Endothelial cell of umbilical vein (primary cell): ENCODE measurements at regions not wholly inside any gene's neighbourhood (a gene's known extent, or its start where the extent isn't known, plus 50 kb on each side); places are given as distances from the start of the nearest gene placed in this dataset.
A peak's percentile ranks its signal among the peaks of the same experiment; 100 is the strongest.

Experiments used
- BruUV-seq: library from RNA; stranded (reverse); fragments of 400-500 nt; replicated peaks from 2 replicates; lab custom pipeline; 2021; lab: Mats Ljungman, UMichigan
- CTCF ChIA-PET: fragments of 300-600, 350-600 bp; sonication (Branson Sonifier 250); formaldehyde crosslinking; loops from one replicate; lab custom pipeline; 2021; ENCODE audit warnings: antibody characterized with exemption, inconsistent platforms; lab: Charles Lee
- POLR2A ChIA-PET: fragments of 300-600, 350-600 bp; sonication (Branson Sonifier 250); formaldehyde crosslinking; loops from one replicate; lab custom pipeline; 2021; ENCODE audit warnings: antibody characterized with exemption, inconsistent platforms; lab: Charles Lee
- DNase-seq: peaks from one replicate; pipeline ENCODE4 v3.0.0-alpha.2; 2011; ENCODE audit warnings: low read depth, low spot score
- FAIRE-seq: peaks from 2 replicates; lab custom pipeline; 2011; peaks lifted over from hg19 to GRCh38; lab: Jason Lieb, UNC
- H2AFZ ChIP-seq: 2 replicates; pipeline ENCODE4 v1.6.0; 2012; ENCODE audit warnings: low read depth, low read length, control low read depth, inconsistent platforms
- H3K27ac ChIP-seq: 2 replicates; pipeline ENCODE4 v1.5.1; 2011; ENCODE audit warnings: low read depth, mild to moderate bottlenecking, control low read depth, low read length, moderate library complexity; ENCODE audit not compliant: insufficient read depth
- H3K27me3 ChIP-seq, 2 experiments: 2 replicates each; pipeline versions ENCODE4 v1.6.0 to v1.6.1; 2011; ENCODE audit warnings: low read length in 2 of 2, mixed read lengths in 1 of 2; ENCODE audit not compliant: control insufficient read depth in 2 of 2, insufficient read depth in 2 of 2
- H3K36me3 ChIP-seq, 2 experiments: 2 replicates in 1 of 2; 3 replicates in 1 of 2; pipeline ENCODE4 v1.5.1; 2011; ENCODE audit warnings: low read length in 2 of 2, mild to moderate bottlenecking in 1 of 2, moderate library complexity in 1 of 2; ENCODE audit not compliant: control insufficient read depth in 2 of 2, insufficient read depth in 2 of 2; ENCODE audit errors: extremely low read depth in 1 of 2
- H3K4me1 ChIP-seq: 3 replicates; pipeline ENCODE4 v1.5.1; 2011; ENCODE audit warnings: mild to moderate bottlenecking, low read length; ENCODE audit not compliant: control insufficient read depth, insufficient read depth; ENCODE audit errors: extremely low read depth
- H3K4me2 ChIP-seq: 2 replicates; pipeline ENCODE4 v1.6.1; 2011; ENCODE audit warnings: low read length, control low read depth, mixed read lengths; ENCODE audit not compliant: insufficient read depth
- H3K4me3 ChIP-seq, 3 experiments: fragments of 200-600 bp in 1 of 3; sonication (generic), shearing (Covaris generic) in 1 of 3; replicated peaks in 1 of 3; 2 replicates each; pipeline ENCODE4 v1.5.1; 2011 to 2016; ENCODE audit warnings: control low read depth in 3 of 3, low read length in 3 of 3, mild to moderate bottlenecking in 2 of 3, inconsistent platforms in 1 of 3, low read depth in 1 of 3, moderate library complexity in 1 of 3; ENCODE audit not compliant: insufficient read depth in 1 of 3
- H3K79me2 ChIP-seq: 2 replicates; pipeline ENCODE4 v1.6.0; 2012; ENCODE audit warnings: low read length, inconsistent platforms; ENCODE audit not compliant: control insufficient read depth, insufficient read depth
- H3K9ac ChIP-seq: replicated peaks from 2 replicates; pipeline ENCODE3; 2011; ENCODE audit warnings: low read length, control low read depth; ENCODE audit not compliant: insufficient read depth; ENCODE audit errors: extremely low read depth
- H3K9me1 ChIP-seq: replicated peaks from 3 replicates; pipeline ENCODE4 v1.6.0; 2011; ENCODE audit warnings: mild to moderate bottlenecking, low read length; ENCODE audit not compliant: control insufficient read depth, insufficient read depth; ENCODE audit errors: extremely low read depth
- H3K9me3 ChIP-seq: replicated peaks from 2 replicates; pipeline ENCODE4 v1.5.1; 2012; ENCODE audit warnings: low read length, inconsistent platforms; ENCODE audit not compliant: control insufficient read depth, insufficient read depth
- H4K20me1 ChIP-seq: replicated peaks from 2 replicates; pipeline ENCODE3; 2011; ENCODE audit warnings: mild to moderate bottlenecking, low read length; ENCODE audit not compliant: control insufficient read depth, insufficient read depth; ENCODE audit errors: extremely low read depth
- EZH2 ChIP-seq: IDR thresholded peaks from 2 replicates; pipeline ENCODE4 v1.6.1; 2012; ENCODE audit warnings: borderline replicate concordance, low read depth, mild to moderate bottlenecking, moderate library complexity, low read length, inconsistent platforms; ENCODE audit not compliant: severe bottlenecking
- FOS ChIP-seq: IDR thresholded peaks from 2 replicates; pipeline ENCODE4 v1.6.1; 2011; ENCODE audit warnings: mild to moderate bottlenecking, low read length, moderate library complexity, borderline replicate concordance; ENCODE audit not compliant: insufficient read depth
- GATA2 ChIP-seq: IDR thresholded peaks from 2 replicates; pipeline ENCODE4 v1.7.0; 2011; ENCODE audit warnings: low read depth, mild to moderate bottlenecking, moderate library complexity, mixed read lengths, low read length; ENCODE audit not compliant: insufficient read length, insufficient read depth
- JUN ChIP-seq: IDR thresholded peaks from 2 replicates; pipeline ENCODE4 v1.6.1; 2011; ENCODE audit warnings: borderline replicate concordance, low read depth; ENCODE audit not compliant: insufficient read length, insufficient read depth
- MYC ChIP-seq: IDR thresholded peaks from one replicate; pipeline ENCODE4 v1.6.1; 2011; ENCODE audit warnings: mild to moderate bottlenecking, low read depth, low read length
- POLR2A ChIP-seq: IDR thresholded peaks from 2 replicates; pipeline ENCODE4 v1.6.1; 2012; ENCODE audit warnings: low read depth, mild to moderate bottlenecking, control low read depth, low read length
- POLR2AphosphoS5 ChIP-seq: IDR thresholded peaks from 2 replicates; pipeline ENCODE4 v1.6.1; 2012; ENCODE audit warnings: low read depth, mild to moderate bottlenecking, control low read depth, low read length, moderate library complexity; ENCODE audit not compliant: insufficient read depth
- dilution Hi-C: fragments of 300-500 bp; cut with MboI; formaldehyde crosslinking; loops from one replicate; pipeline ENCODE4 v1.15.0; 2019; ENCODE audit warnings: low sequenced_read_pairs; ENCODE audit not compliant: extremely low pct_ligation_motif_present
- intact Hi-C: fragments of 100-400 bp; cut with micrococcal nuclease; formaldehyde crosslinking; loops from one replicate; pipeline ENCODE4 v1.10.0; 2022
- TF ChIP-seq, protein P1 (sequence below), 2 donors: IDR thresholded peaks; 1 replicate in 1 of 2; 2 replicates in 1 of 2; pipeline ENCODE4 v1.5.1; 2011; ENCODE audit warnings: low read length in 2 of 2, mild to moderate bottlenecking in 2 of 2, moderate library complexity in 2 of 2, control low read depth in 1 of 2, inconsistent platforms in 1 of 2, low read depth in 1 of 2; ENCODE audit not compliant: insufficient read depth in 1 of 2; ENCODE audit errors: extremely low read depth in 1 of 2
- TF ChIP-seq, protein P2 (sequence below): IDR thresholded peaks from 2 replicates; pipeline ENCODE4 v1.6.1; 2011; ENCODE audit not compliant: insufficient read depth, insufficient read length

DNA sequence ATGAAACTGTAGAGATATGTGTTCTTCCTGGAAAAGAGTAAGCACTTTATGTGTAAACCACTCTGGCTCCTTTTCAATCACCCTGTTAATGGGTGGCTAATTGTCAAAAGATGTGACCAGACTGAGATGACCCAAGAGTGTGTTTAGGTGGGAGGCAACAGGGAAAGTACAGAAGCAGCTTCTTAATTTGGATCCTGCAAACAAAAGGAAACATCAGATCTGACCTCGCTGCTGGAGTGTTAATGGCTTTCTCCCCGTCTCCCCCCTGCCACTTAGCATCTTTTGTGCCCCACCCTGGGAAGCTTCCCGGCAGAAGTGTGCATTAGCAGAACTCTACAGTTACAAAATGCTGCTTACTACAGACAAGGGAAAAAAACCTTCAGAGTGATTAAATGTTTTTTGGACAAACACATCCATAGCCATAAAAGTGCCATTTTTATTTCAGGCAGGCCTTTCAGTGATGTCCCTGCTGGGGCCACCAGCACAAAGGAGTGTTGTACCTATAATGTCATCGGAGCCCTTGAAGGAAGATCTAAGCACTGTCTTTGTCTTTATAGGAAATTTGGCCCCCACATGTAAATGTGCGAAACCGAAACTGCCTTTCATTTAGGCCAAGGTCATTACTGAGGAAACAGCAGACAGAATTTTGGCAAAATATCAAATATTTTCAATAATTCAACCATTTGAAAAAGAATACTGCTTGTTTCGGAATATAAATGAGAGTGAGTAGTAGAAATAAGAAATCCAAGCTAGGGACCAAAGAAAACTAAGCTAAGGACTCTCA is 311.0 kb downstream of the WDR72 start:
- no peak for FAIRE-seq
- BruUV-seq = no TSS peak

DNA sequence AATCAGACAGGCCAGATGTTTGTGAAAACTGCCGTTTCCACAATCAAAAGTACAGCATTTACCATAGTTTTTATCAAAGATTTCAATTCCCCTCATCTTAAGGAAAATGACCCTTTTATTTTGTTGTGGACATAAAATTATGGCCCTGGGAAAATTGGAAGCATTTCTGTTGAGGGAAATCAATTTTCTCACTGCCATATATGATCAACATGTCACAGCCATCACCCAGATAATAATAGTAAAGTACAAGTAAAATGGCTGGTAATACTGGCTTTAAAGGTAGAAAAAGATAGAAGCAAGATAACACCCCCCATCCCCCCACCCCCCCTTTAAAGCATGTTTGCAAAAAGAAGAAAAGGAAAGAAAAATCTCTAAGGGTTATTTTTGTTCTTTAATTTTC is 311.7 kb downstream of the WDR72 start:
- H4K20me1 ChIP-seq = no peaks in the 10 kb centered on the region
- H3K4me3 ChIP-seq = no peak overlapping the region
- no peaks in the 10 kb centered on the region for H3K9me1 ChIP-seq
- no peaks in the 10 kb centered on the region for H3K4me1 ChIP-seq
- POLR2A ChIA-PET = no interaction called here
- no peaks in the 10 kb centered on the region for H3K79me2 ChIP-seq
- H3K9ac ChIP-seq = no peak overlapping the region
- dilution Hi-C loops = no loop called here
- CTCF ChIA-PET = no interaction called here
- H2AFZ ChIP-seq = no peak overlapping the region
- DNase-seq (no peak), FAIRE-seq (no peak)
- TF ChIP-seq, protein P1, sequence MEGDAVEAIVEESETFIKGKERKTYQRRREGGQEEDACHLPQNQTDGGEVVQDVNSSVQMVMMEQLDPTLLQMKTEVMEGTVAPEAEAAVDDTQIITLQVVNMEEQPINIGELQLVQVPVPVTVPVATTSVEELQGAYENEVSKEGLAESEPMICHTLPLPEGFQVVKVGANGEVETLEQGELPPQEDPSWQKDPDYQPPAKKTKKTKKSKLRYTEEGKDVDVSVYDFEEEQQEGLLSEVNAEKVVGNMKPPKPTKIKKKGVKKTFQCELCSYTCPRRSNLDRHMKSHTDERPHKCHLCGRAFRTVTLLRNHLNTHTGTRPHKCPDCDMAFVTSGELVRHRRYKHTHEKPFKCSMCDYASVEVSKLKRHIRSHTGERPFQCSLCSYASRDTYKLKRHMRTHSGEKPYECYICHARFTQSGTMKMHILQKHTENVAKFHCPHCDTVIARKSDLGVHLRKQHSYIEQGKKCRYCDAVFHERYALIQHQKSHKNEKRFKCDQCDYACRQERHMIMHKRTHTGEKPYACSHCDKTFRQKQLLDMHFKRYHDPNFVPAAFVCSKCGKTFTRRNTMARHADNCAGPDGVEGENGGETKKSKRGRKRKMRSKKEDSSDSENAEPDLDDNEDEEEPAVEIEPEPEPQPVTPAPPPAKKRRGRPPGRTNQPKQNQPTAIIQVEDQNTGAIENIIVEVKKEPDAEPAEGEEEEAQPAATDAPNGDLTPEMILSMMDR (IDR thresholded peaks at IDR 0.05; ENCODE audit: extremely low read depth in 1 of 2, insufficient read depth in 1 of 2, low read depth in 1 of 2, low read length in 2 of 2) = no peak
- TF ChIP-seq EZH2 (no peak), FOS (no peak), MYC (no peak), JUN (no peak), POLR2AphosphoS5 (no peak), GATA2 (no peak), POLR2A (no peak)
- TF ChIP-seq, protein P2, sequence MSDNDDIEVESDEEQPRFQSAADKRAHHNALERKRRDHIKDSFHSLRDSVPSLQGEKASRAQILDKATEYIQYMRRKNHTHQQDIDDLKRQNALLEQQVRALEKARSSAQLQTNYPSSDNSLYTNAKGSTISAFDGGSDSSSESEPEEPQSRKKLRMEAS = no peak
- H3K9me3 ChIP-seq = no peaks in the 10 kb centered on the region
- no peak overlapping the region for H3K27ac ChIP-seq
- BruUV-seq = no TSS peak
- H3K36me3 ChIP-seq = no peaks in the 10 kb centered on the region
- no peaks in the 10 kb centered on the region for H3K27me3 ChIP-seq
- intact Hi-C loops = no loop called here
- no peak overlapping the region for H3K4me2 ChIP-seq

More for the DNA sequence above, 311.0 kb downstream of the WDR72 start:
- CTCF ChIA-PET = no interaction called here
- POLR2A ChIA-PET = no interaction called here
- Histone ChIP-seq H4K20me1 (no peaks in the 10 kb centered on the region), H3K79me2 (no peaks in the 10 kb centered on the region), H3K9me3 (no peaks in the 10 kb centered on the region), H3K4me3 (no peak overlapping the region), H3K4me1 (no peaks in the 10 kb centered on the region), H3K9me1 (no peaks in the 10 kb centered on the region), H3K36me3 (no peaks in the 10 kb centered on the region), H3K9ac (no peak overlapping the region), H2AFZ (no peak overlapping the region), H3K27me3 (no peaks in the 10 kb centered on the region), H3K4me2 (no peak overlapping the region), H3K27ac (no peak overlapping the region)
- intact Hi-C loops (no loop called here), dilution Hi-C loops (no loop called here)
- TF ChIP-seq POLR2A = no peak
- TF ChIP-seq MYC = no peak
- no peak for TF ChIP-seq POLR2AphosphoS5
- peak; percentile 7 for DNase-seq
